ENCODE measurements at regions not wholly inside any gene's neighbourhood (a gene's known extent, or its start where the extent isn't known, plus 50 kb on each side); places are given as distances from the start of the nearest gene placed in this dataset.
A peak's percentile ranks its signal among the peaks of the same experiment; 100 is the strongest.

- H3K27me3 ChIP-seq (ENCODE audit: control insufficient read depth in 4 of 4, insufficient read depth in 4 of 4, low read length in 3 of 4), result no peaks in the 10 kb centered on the region
- TF ChIP-seq REST (IDR thresholded peaks at IDR 0.05) (peak; percentile 38), EGR1 (IDR thresholded peaks at IDR 0.05; ENCODE audit: low read depth in 2 of 2) (no peak), RXRA (IDR thresholded peaks at IDR 0.05) (peak in 1 of 2 donors; percentile 75), HNF4A (conservative IDR thresholded peaks at IDR 0.05) (peak in 1 of 2 donors; percentile 72), RAD21 (IDR thresholded peaks at IDR 0.05) (peak; percentile 43 to 51), SP1 (IDR thresholded peaks at IDR 0.05) (no peak)
- TF ChIP-seq, protein P1, sequence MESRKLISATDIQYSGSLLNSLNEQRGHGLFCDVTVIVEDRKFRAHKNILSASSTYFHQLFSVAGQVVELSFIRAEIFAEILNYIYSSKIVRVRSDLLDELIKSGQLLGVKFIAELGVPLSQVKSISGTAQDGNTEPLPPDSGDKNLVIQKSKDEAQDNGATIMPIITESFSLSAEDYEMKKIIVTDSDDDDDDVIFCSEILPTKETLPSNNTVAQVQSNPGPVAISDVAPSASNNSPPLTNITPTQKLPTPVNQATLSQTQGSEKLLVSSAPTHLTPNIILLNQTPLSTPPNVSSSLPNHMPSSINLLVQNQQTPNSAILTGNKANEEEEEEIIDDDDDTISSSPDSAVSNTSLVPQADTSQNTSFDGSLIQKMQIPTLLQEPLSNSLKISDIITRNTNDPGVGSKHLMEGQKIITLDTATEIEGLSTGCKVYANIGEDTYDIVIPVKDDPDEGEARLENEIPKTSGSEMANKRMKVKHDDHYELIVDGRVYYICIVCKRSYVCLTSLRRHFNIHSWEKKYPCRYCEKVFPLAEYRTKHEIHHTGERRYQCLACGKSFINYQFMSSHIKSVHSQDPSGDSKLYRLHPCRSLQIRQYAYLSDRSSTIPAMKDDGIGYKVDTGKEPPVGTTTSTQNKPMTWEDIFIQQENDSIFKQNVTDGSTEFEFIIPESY (IDR thresholded peaks at IDR 0.05), result no peak
- TF ChIP-seq, protein P2, sequence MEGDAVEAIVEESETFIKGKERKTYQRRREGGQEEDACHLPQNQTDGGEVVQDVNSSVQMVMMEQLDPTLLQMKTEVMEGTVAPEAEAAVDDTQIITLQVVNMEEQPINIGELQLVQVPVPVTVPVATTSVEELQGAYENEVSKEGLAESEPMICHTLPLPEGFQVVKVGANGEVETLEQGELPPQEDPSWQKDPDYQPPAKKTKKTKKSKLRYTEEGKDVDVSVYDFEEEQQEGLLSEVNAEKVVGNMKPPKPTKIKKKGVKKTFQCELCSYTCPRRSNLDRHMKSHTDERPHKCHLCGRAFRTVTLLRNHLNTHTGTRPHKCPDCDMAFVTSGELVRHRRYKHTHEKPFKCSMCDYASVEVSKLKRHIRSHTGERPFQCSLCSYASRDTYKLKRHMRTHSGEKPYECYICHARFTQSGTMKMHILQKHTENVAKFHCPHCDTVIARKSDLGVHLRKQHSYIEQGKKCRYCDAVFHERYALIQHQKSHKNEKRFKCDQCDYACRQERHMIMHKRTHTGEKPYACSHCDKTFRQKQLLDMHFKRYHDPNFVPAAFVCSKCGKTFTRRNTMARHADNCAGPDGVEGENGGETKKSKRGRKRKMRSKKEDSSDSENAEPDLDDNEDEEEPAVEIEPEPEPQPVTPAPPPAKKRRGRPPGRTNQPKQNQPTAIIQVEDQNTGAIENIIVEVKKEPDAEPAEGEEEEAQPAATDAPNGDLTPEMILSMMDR (IDR thresholded peaks at IDR 0.05; ENCODE audit: low read depth, low read length, missing input control), result no peak
- 42% methylated on average over 3 of the region's 3 CpGs for WGBS
- H3K4me1 ChIP-seq (ENCODE audit: control insufficient read depth in 4 of 4, insufficient read depth in 4 of 4, low read length in 3 of 4), result peaks cover 0 to 8% (median 0%) of the 10 kb centered on the region in 4 donors
- H3K36me3 ChIP-seq (ENCODE audit: control insufficient read depth in 4 of 4, insufficient read depth in 3 of 4, low read depth in 1 of 4, low read length in 3 of 4), result no peaks in the 10 kb centered on the region
- H3K9ac ChIP-seq (ENCODE audit: low read depth in 1 of 2, low read length in 2 of 2), result no peak overlapping the region
- H3K9me3 ChIP-seq (ENCODE audit: control insufficient read depth in 4 of 4, low read length in 3 of 4), result no peaks in the 10 kb centered on the region
- no peak overlapping the region for H3K27ac ChIP-seq (ENCODE audit: low read depth in 1 of 2, low read length in 2 of 2)
- DNase-seq (ENCODE audit: low spot score), result no peak
- H3K4me3 ChIP-seq (ENCODE audit: low read depth in 1 of 3, low read length in 3 of 3), result no peak overlapping the region
These were observed 208.1 kb upstream of the PIK3R1 start for GRCh38 chr5:68007451-68007850.

DNA sequence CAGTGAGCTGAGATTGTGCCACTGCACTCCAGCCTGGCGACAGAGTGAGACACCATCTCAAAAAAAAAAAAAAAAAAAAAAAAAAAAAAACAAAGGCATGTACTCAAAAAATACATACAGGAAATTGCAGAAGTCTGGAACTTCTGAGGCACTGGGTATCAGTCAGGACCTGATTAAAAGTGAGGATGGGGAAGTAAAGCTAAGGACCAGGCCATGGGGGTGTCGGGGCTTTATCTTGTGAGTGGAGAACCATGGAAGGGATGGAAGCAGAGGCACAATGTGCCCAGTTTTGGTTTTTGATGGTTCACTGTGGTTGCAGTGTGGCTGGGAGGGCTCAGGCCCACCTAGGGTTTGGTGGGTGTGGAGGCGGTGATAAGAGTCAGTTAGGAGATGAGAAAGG, 212.7 kb upstream of the PIK3R1 start:
- Histone ChIP-seq H3K36me3 (ENCODE audit: control insufficient read depth in 4 of 4, insufficient read depth in 3 of 4, low read depth in 1 of 4, low read length in 3 of 4) (no peaks in the 10 kb centered on the region), H3K4me3 (ENCODE audit: low read depth in 1 of 3, low read length in 3 of 3) (no peak overlapping the region), H3K4me1 (ENCODE audit: control insufficient read depth in 4 of 4, insufficient read depth in 4 of 4, low read length in 3 of 4) (peaks cover 0 to 15% (median 8%) of the 10 kb centered on the region in 4 donors), H3K9ac (ENCODE audit: low read depth in 1 of 2, low read length in 2 of 2) (no peak overlapping the region), H3K9me3 (ENCODE audit: control insufficient read depth in 4 of 4, low read length in 3 of 4) (no peaks in the 10 kb centered on the region), H3K27ac (ENCODE audit: low read depth in 1 of 2, low read length in 2 of 2) (no peak overlapping the region), H3K27me3 (ENCODE audit: control insufficient read depth in 4 of 4, insufficient read depth in 4 of 4, low read length in 3 of 4) (no peaks in the 10 kb centered on the region)
- no peak for DNase-seq (ENCODE audit: low spot score)
- 91% methylated on average over 3 of the region's 3 CpGs for WGBS
- no peak for TF ChIP-seq EGR1 (IDR thresholded peaks at IDR 0.05; ENCODE audit: low read depth in 2 of 2)
- no peak for TF ChIP-seq HNF4G (IDR thresholded peaks at IDR 0.05)
- TF ChIP-seq, protein P3, sequence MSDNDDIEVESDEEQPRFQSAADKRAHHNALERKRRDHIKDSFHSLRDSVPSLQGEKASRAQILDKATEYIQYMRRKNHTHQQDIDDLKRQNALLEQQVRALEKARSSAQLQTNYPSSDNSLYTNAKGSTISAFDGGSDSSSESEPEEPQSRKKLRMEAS (IDR thresholded peaks at IDR 0.05), result no peak
- TF ChIP-seq HNF4A (conservative IDR thresholded peaks at IDR 0.05), result no peak
- TF ChIP-seq JUND (IDR thresholded peaks at IDR 0.05), result no peak
- TF ChIP-seq, protein P2 (IDR thresholded peaks at IDR 0.05; ENCODE audit: low read depth, low read length, missing input control), result no peak
- no peak for TF ChIP-seq FOXA2 (IDR thresholded peaks at IDR 0.05)
- no peak for TF ChIP-seq RAD21 (IDR thresholded peaks at IDR 0.05)
- TF ChIP-seq NR2F2 (IDR thresholded peaks at IDR 0.05), result no peak
- TF ChIP-seq YY1 (IDR thresholded peaks at IDR 0.05), result no peak
- TF ChIP-seq, protein P4, sequence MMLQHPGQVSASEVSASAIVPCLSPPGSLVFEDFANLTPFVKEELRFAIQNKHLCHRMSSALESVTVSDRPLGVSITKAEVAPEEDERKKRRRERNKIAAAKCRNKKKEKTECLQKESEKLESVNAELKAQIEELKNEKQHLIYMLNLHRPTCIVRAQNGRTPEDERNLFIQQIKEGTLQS (IDR thresholded peaks at IDR 0.05), result no peak
- TF ChIP-seq RXRA (IDR thresholded peaks at IDR 0.05), result no peak
- TF ChIP-seq, protein P1 (IDR thresholded peaks at IDR 0.05), result no peak
- no peak for TF ChIP-seq TAF1 (conservative IDR thresholded peaks at IDR 0.05)
- no peak for TF ChIP-seq FOXA1 (IDR thresholded peaks at IDR 0.05)
- no peak for TF ChIP-seq GABPA (IDR thresholded peaks at IDR 0.05 in 1 of 2, conservative IDR thresholded peaks at IDR 0.05 in 1 of 2)
- no peak for TF ChIP-seq SP1 (IDR thresholded peaks at IDR 0.05)

All from liver (tissue), 8 donors.